ENCODE measurements at regions not wholly inside any gene's neighbourhood (a gene's known extent, or its start where the extent isn't known, plus 50 kb on each side); places are given as distances from the start of the nearest gene placed in this dataset.

GRCh38 chr5:135737701-135738563 lies 96.5 kb upstream of the SLC25A48 start:
- no peaks in the 10 kb centered on the region; the same call in 1 of the 2 replicates for H3K23me2 ChIP-seq (ENCODE audit: low read depth, low read length)
- H3K4ac ChIP-seq (replicated peaks; ENCODE audit: insufficient read length, low read depth, low read length) = no peak overlapping the region
- no peak overlapping the region for H3K4me2 ChIP-seq (ENCODE audit: insufficient read depth in 1 of 2, low read depth in 2 of 2, low read length in 2 of 2)
- no peak overlapping the region for H2BK120ac ChIP-seq (replicated peaks; ENCODE audit: low read depth, low read length)
- no peak overlapping the region for H2BK15ac ChIP-seq (ENCODE audit: low read length)
- no peaks in the 10 kb centered on the region for H3K79me1 ChIP-seq (ENCODE audit: low read depth, low read length)
- H3K56ac ChIP-seq (replicated peaks; ENCODE audit: insufficient read length, low read depth, low read length) = no peak overlapping the region
- H2BK5ac ChIP-seq (ENCODE audit: low read depth, low read length) = no peak overlapping the region
- no peak overlapping the region for H3K18ac ChIP-seq (ENCODE audit: extremely low read depth, low read length)
- no peak overlapping the region for H3K14ac ChIP-seq (ENCODE audit: insufficient read length)
- H4K5ac ChIP-seq (ENCODE audit: insufficient read length, low read depth, low read length) = no peak overlapping the region
- DNase-seq (ENCODE audit: low read depth in 1 of 2, low spot score in 2 of 2) (peak in 1 of 2 experiments; percentile 26), FAIRE-seq (no peak)
- H3K79me2 ChIP-seq (ENCODE audit: control insufficient read depth in 1 of 2, insufficient read depth in 2 of 2, low read length in 2 of 2) = no peaks in the 10 kb centered on the region
- H3K9me3 ChIP-seq (ENCODE audit: insufficient read depth in 2 of 2, low read depth in 1 of 2, low read length in 1 of 2) = no peaks in the 10 kb centered on the region
- no peak overlapping the region for H3K23ac ChIP-seq (ENCODE audit: insufficient read length)
- H4K20me1 ChIP-seq (replicated peaks in 1 of 2; ENCODE audit: control insufficient read depth in 1 of 2, insufficient read depth in 2 of 2, low read length in 2 of 2) = no peaks in the 10 kb centered on the region
- 97% methylated on average over 11 of the region's 11 CpGs; no CpG with 5 or more reads in 1 of the 2 experiments for WGBS, 2 experiments (ENCODE audit: extremely low coverage in 1 of 2, insufficient coverage in 1 of 2, insufficient read length in 1 of 2, insufficient replicate concordance in 2 of 2, low coverage in 1 of 2, low lambda C conversion rate in 2 of 2, missing lambda C conversion rate in 1 of 2)
- no peak overlapping the region for H2AK5ac ChIP-seq (ENCODE audit: low read depth, low read length)
- H2BK20ac ChIP-seq (ENCODE audit: low read length) = no peak overlapping the region
- no peak overlapping the region for H3K27ac ChIP-seq (ENCODE audit: low read depth, low read length)
- POLR2A ChIA-PET (ENCODE audit: partially characterized antibody) = interaction anchor here (1.4 kb wide), 1 partner anchor 281 kb away, joined by 3 read pairs; no protein-coding TSS in a partner anchor
- no peaks in the 10 kb centered on the region for H3K36me3 ChIP-seq (ENCODE audit: control insufficient read depth in 2 of 4, insufficient read depth in 4 of 4, low read length in 3 of 4)
- no peak overlapping the region for H2BK12ac ChIP-seq (ENCODE audit: low read depth, low read length)
- H3K4me1 ChIP-seq (replicated peaks in 1 of 4; ENCODE audit: control insufficient read depth in 3 of 4, insufficient read depth in 4 of 4, low read length in 3 of 4) = no peaks in the 10 kb centered on the region
- CTCF ChIA-PET (ENCODE audit: partially characterized antibody) = interaction anchor here (1.0 to 1.6 kb wide), 5 partner anchors 13 to 187 kb away, joined by 4 to 7 read pairs (median 4); no protein-coding TSS in a partner anchor
- no peak overlapping the region for H4K91ac ChIP-seq (replicated peaks; ENCODE audit: insufficient read length, low read length)
- no peak overlapping the region for H4K8ac ChIP-seq (ENCODE audit: extremely low read depth, insufficient read depth, low read length)
- H3K9ac ChIP-seq (replicated peaks in 1 of 4; ENCODE audit: extremely low read depth in 1 of 4, low read depth in 3 of 4, low read length in 3 of 4) = no peak overlapping the region
- H3K4me3 ChIP-seq (ENCODE audit: extremely low read depth in 1 of 4, insufficient read depth in 2 of 4, low read depth in 3 of 4, low read length in 4 of 4) = no peak overlapping the region
- H2AFZ ChIP-seq (ENCODE audit: low read length) = no peak overlapping the region
- H3K27me3 ChIP-seq (replicated peaks in 1 of 4; ENCODE audit: control insufficient read depth in 3 of 4, extremely low read depth in 1 of 4, insufficient read depth in 3 of 4, low read length in 3 of 4) = no peaks in the 10 kb centered on the region
- TF ChIP-seq HDAC2 (IDR thresholded peaks at IDR 0.05; ENCODE audit: borderline replicate concordance in 1 of 2, low read depth in 2 of 2, low read length in 2 of 2) (no peak), HDAC6 (IDR thresholded peaks at IDR 0.05; ENCODE audit: low read depth, low read length) (no peak), BCL11A (IDR thresholded peaks at IDR 0.05; ENCODE audit: low read depth in 2 of 2, low read length in 2 of 2) (no peak), FOSL1 (IDR thresholded peaks at IDR 0.05; ENCODE audit: insufficient read depth, low read depth, low read length) (no peak), TBP (IDR thresholded peaks at IDR 0.05; ENCODE audit: low read depth, low read length) (no peak), SAP30 (IDR thresholded peaks at IDR 0.05; ENCODE audit: insufficient read depth, insufficient replicate concordance, low read length) (no peak)

Data from H1 (cell line).